ENCODE measurements at regions not wholly inside any gene's neighbourhood (a gene's known extent, or its start where the extent isn't known, plus 50 kb on each side); places are given as distances from the start of the nearest gene placed in this dataset.
"Not testable (repeated sequence)": the region's sequence is repeated elsewhere in the genome, so short reads cannot be mapped to it uniquely, and the experiment has no call there.

- intact Hi-C loops (cut with DNase I), result no loop called here
- Histone ChIP-seq H3K27me3 (no peaks in the 10 kb centered on the region), H3K9me3 (no peaks in the 10 kb centered on the region), H3K36me3 (no peaks in the 10 kb centered on the region), H3K4me3 (no peak overlapping the region), H3K27ac (no peak overlapping the region), H3K4me1 (no peaks in the 10 kb centered on the region)
- FAIRE-seq (no peak), DNase-seq (no peak), ATAC-seq (no peak)
- TF ChIP-seq, protein P1, sequence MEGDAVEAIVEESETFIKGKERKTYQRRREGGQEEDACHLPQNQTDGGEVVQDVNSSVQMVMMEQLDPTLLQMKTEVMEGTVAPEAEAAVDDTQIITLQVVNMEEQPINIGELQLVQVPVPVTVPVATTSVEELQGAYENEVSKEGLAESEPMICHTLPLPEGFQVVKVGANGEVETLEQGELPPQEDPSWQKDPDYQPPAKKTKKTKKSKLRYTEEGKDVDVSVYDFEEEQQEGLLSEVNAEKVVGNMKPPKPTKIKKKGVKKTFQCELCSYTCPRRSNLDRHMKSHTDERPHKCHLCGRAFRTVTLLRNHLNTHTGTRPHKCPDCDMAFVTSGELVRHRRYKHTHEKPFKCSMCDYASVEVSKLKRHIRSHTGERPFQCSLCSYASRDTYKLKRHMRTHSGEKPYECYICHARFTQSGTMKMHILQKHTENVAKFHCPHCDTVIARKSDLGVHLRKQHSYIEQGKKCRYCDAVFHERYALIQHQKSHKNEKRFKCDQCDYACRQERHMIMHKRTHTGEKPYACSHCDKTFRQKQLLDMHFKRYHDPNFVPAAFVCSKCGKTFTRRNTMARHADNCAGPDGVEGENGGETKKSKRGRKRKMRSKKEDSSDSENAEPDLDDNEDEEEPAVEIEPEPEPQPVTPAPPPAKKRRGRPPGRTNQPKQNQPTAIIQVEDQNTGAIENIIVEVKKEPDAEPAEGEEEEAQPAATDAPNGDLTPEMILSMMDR (IDR thresholded peaks at IDR 0.05), result no peak
- WGBS, 2 donors, result 63 to 68% methylated on average over 3 of the region's 3 CpGs
These were observed 52.7 kb upstream of the OSMR start for GRCh38 chr5:38793099-38793498.

DNA sequence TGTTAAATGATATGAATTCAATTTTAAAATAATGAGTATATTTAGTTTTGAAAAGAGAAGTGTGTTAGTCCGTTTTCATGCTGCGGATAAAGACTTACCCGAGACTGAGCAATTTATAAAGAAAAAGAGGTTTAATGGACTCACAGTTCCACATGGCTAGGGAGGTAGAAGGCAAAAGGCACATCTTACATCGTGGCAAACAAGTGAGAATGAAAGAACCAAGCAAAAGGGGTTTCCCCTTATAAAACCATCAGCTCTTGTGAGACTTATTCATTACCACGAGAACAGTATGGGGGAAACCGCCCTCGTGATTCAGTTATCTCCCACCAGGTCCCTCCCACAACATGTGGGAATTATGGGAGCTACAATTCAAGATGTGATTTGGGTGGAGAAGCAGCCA lies 51.8 kb upstream of the OSMR start:
- H3K9me3 ChIP-seq; H3K4me1 ChIP-seq; intact Hi-C loops (cut with DNase I); DNase-seq; FAIRE-seq; H3K4me3 ChIP-seq; ATAC-seq; H3K27ac ChIP-seq; H3K36me3 ChIP-seq; H3K27me3 ChIP-seq: not testable (repeated sequence)
- 67 to 73% methylated on average over 7 of the region's 7 CpGs for WGBS, 2 donors

GRCh38 chr5:38794986-38795385 lies 50.8 kb upstream of the OSMR start:
- 84 to 85% methylated on average over 5 of the region's 5 CpGs for WGBS, 2 donors
- H3K4me3 ChIP-seq, result no peak overlapping the region
- intact Hi-C loops (cut with DNase I), result no loop called here
- no peak for ATAC-seq
- no peaks in the 10 kb centered on the region for H3K27me3 ChIP-seq
- no peaks in the 10 kb centered on the region for H3K36me3 ChIP-seq
- no peaks in the 10 kb centered on the region for H3K9me3 ChIP-seq
- no peaks in the 10 kb centered on the region for H3K4me1 ChIP-seq
- TF ChIP-seq, protein P1 (IDR thresholded peaks at IDR 0.05), result no peak
- no peak for FAIRE-seq
- DNase-seq, result no peak
- H3K27ac ChIP-seq, result no peak overlapping the region

GRCh38 chr5:38795986-38796741 lies 49.6 kb upstream of the OSMR start:
- H3K9me3 ChIP-seq, result no peaks in the 10 kb centered on the region
- TF ChIP-seq, protein P1 (IDR thresholded peaks at IDR 0.05), result no peak
- H3K36me3 ChIP-seq, result no peaks in the 10 kb centered on the region
- no peaks in the 10 kb centered on the region for H3K4me1 ChIP-seq
- no peak overlapping the region for H3K4me3 ChIP-seq
- WGBS, 2 donors, result 69 to 79% methylated on average over 6 of the region's 6 CpGs
- intact Hi-C loops (cut with DNase I), result no loop called here
- DNase-seq (no peak), ATAC-seq (peak in 1 of 4 donors; percentile 42), FAIRE-seq (no peak)
- H3K27me3 ChIP-seq, result no peaks in the 10 kb centered on the region
- no peak overlapping the region for H3K27ac ChIP-seq

Data from pancreas (tissue), 10 donors.